GM18508 (cell line): ENCODE measurements at regions not wholly inside any gene's neighbourhood (a gene's known extent, or its start where the extent isn't known, plus 50 kb on each side); places are given as distances from the start of the nearest gene placed in this dataset.
"Not testable (repeated sequence)": the region's sequence is repeated elsewhere in the genome, so short reads cannot be mapped to it uniquely, and the experiment has no call there.

Source experiments
- ATAC-seq: cut with Tn5 transposase; IDR thresholded peaks from one replicate; pipeline ENCODE4 v1.9.1; 2021; ENCODE audit warnings: moderate number of reproducible peaks; ENCODE audit not compliant: insufficient read depth, unreplicated experiment

GRCh38 chr12:75660107-75660530, 148.7 kb upstream of the KRR1 start:
- no peak for ATAC-seq

- no peak for ATAC-seq
These were observed 147.8 kb upstream of the KRR1 start for GRCh38 chr12:75658901-75659823.

GRCh38 chr12:75658286-75658685, 146.9 kb upstream of the KRR1 start:
- ATAC-seq = no peak

GRCh38 chr12:75657831-75658230, 146.4 kb upstream of the KRR1 start:
- ATAC-seq = no peak

- ATAC-seq = not testable (repeated sequence)
These were observed 145.9 kb upstream of the KRR1 start for GRCh38 chr12:75657354-75657753.

GRCh38 chr12:75656648-75657047, 145.2 kb upstream of the KRR1 start:
- no peak for ATAC-seq

GRCh38 chr12:75656210-75656609, 144.8 kb upstream of the KRR1 start:
- no peak for ATAC-seq

GRCh38 chr12:75655315-75655806, 144.0 kb upstream of the KRR1 start:
- peak; percentile 57 for ATAC-seq

- no peak for ATAC-seq
These were observed 139.9 kb upstream of the KRR1 start for GRCh38 chr12:75651342-75651695.

GRCh38 chr12:75650595-75651341, 139.4 kb upstream of the KRR1 start:
- ATAC-seq = no peak

- ATAC-seq = no peak
These were observed 138.7 kb upstream of the KRR1 start for GRCh38 chr12:75650100-75650499.

- ATAC-seq = no peak
These were observed 137.4 kb upstream of the KRR1 start for GRCh38 chr12:75648856-75649255.

GRCh38 chr12:75646329-75647210, 135.2 kb upstream of the KRR1 start:
- no peak for ATAC-seq

- ATAC-seq = no peak
These were observed 133.2 kb upstream of the KRR1 start for GRCh38 chr12:75644472-75645072.

- not testable (repeated sequence) for ATAC-seq
These were observed 131.7 kb upstream of the KRR1 start for GRCh38 chr12:75643119-75643518.

GRCh38 chr12:75642226-75642625, 130.8 kb upstream of the KRR1 start:
- no peak for ATAC-seq

- ATAC-seq = peak; percentile 99
These were observed 129.8 kb upstream of the KRR1 start for GRCh38 chr12:75641031-75641780.

GRCh38 chr12:75638792-75639191, 127.4 kb upstream of the KRR1 start:
- ATAC-seq = no peak

- ATAC-seq = no peak
These were observed 125.2 kb upstream of the KRR1 start for GRCh38 chr12:75636607-75637006.
